AG04449 (cell line): ENCODE measurements at regions not wholly inside any gene's neighbourhood (a gene's known extent, or its start where the extent isn't known, plus 50 kb on each side); places are given as distances from the start of the nearest gene placed in this dataset.

Experiments used
- CTCF ChIA-PET: fragments of 350-600 bp; formaldehyde crosslinking; extraction: SDS; loops from one replicate; lab custom pipeline; 2021; ENCODE audit warnings: antibody characterized with exemption; lab: Yijun Ruan, JAX
- POLR2A ChIA-PET: fragments of 400-600, 350-600 bp; formaldehyde crosslinking; extraction: SDS; loops from one replicate; lab custom pipeline; 2020; ENCODE audit warnings: antibody characterized with exemption, inconsistent platforms; lab: Yijun Ruan, JAX
- DNase-seq: peaks from one replicate; pipeline ENCODE4 v3.0.0-alpha.2; 2010; ENCODE audit warnings: low read depth, low spot score
- H3K4me3 ChIP-seq: 2 replicates; pipeline ENCODE4 v1.5.1; 2011; ENCODE audit warnings: low read depth, mild to moderate bottlenecking, control low read depth, low read length
- CTCF ChIP-seq: IDR thresholded peaks from one replicate; pipeline ENCODE4 v1.5.1; 2011; ENCODE audit warnings: mild to moderate bottlenecking, moderate library complexity, low read length, control low read depth, inconsistent platforms; ENCODE audit not compliant: insufficient read depth; ENCODE audit errors: missing control alignments

- DNase-seq = no peak
- no peak for TF ChIP-seq CTCF
- CTCF ChIA-PET = no interaction called here
- POLR2A ChIA-PET = no interaction called here
- H3K4me3 ChIP-seq = no peak overlapping the region
Observed at GRCh38 chr13:107832500-107833100, 382.7 kb downstream of the LIG4 start.

DNA sequence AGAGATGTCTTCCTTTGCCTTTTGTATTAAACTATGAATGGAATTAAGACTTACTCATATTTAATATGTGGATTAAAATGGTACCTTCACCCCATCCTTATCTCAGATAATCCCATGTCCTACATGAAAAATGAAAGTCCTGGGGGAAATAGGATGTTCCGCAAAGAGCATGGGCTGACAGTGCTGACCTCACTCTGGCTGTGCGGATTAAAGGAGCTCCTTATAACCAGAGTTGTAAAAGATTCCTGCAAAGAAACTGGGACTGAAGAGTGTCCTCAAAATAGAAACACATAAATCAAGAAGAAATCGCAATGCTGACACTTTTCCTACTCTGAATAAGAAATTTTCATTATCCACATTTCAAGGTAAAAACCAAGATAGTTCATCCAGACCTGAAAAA, 384.5 kb downstream of the LIG4 start:
- ChIA-PET CTCF (no interaction called here), POLR2A (no interaction called here)
- H3K4me3 ChIP-seq = no peak overlapping the region
- no peak for TF ChIP-seq CTCF
- no peak for DNase-seq

DNA sequence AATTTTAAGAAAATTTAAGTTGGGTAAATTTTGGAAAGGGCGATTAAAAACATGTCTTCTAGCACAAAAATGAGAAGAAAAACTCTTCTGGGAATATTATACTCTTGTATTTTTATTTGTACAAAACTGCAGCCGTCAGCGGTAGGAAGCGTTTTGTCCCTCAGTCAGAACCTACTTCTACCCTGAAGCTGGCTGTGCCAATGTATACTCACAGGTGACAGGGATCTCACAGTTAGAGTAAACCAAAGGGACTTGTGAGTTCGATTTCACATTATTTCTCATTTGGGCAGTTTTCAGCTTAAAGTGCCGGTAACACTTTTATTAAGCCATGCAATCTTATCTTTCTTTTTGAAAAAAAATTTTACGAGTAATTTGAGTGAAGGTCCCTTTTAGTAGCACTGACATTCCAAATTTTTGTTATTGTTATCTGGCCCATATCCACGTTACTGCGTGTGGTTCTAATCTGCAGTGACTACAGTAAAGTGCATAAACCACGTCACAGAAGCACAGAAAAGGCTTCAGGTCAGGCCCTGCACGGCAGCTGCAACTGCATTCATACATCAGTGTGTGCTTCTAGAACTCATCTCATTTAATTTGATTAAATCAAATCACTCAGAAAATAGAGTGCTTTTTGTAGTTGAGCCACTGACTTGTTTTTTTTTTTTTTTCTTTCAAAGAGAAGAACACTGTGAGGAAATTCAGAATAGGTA, 387.3 kb downstream of the LIG4 start:
- CTCF ChIA-PET = no interaction called here
- no peak overlapping the region for H3K4me3 ChIP-seq
- POLR2A ChIA-PET = no interaction called here
- no peak for TF ChIP-seq CTCF
- DNase-seq = no peak

DNA sequence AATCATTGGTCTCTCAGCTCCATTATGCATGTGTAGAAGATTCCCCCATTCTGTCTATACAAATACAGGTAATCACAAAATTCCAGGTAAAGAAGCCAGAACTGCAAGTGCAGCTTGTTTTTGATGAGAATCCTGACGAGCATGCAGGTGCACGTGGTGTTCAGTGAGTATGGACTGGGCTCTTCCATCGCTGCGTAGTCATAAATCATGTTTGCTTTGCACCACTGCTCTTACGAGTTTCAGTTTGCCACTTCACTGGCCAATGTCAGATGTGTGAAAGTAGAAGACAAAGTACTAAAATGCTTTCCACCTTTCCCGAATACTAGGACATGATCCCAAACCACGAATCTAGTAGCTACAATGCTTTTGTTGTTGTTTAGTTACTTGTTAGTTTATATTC, 390.7 kb downstream of the LIG4 start:
- POLR2A ChIA-PET = no interaction called here
- CTCF ChIA-PET = no interaction called here
- DNase-seq = no peak
- TF ChIP-seq CTCF = no peak
- H3K4me3 ChIP-seq = no peak overlapping the region

DNA sequence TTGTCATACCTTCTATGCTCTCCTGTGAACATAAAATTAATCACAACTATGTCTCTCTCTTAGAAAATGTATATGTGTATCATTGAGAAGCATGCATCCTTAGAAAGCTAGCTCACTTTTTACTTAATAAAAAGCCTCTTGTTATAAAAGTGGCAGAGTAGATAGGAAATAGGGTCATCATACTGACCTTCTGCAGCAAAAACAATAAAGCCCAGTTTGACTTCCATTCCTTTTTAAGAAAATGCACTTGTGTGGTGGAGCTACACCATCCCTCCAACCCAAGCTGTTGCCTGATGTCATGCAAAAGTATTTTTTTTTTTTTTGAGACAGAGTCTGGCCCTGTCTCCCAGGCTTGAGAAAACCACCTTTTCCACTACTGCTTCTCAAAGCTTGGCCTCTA, 393.3 kb downstream of the LIG4 start:
- POLR2A ChIA-PET = no interaction called here
- no peak for TF ChIP-seq CTCF
- DNase-seq = no peak
- CTCF ChIA-PET = no interaction called here
- H3K4me3 ChIP-seq = no peak overlapping the region

DNA sequence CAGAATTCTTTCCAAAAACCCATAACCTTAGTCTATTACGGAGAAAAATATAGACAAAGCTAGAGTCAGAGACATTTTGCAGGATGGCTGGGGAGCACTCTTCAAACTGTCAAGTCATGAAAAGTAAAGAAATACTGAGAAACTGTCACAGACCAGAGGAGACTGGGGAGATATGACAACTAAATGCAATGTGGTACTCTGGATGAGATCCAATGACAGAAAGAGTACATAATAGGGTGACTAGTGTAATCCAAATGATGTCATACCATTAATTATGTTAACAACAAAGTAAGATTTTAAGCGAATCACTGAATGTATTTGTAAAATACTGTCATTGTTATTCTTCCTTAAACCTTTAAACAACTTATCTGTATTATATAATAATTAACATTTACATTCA, 393.8 kb downstream of the LIG4 start:
- H3K4me3 ChIP-seq = no peak overlapping the region
- TF ChIP-seq CTCF = no peak
- ChIA-PET POLR2A (no interaction called here), CTCF (no interaction called here)
- DNase-seq = no peak
